ENCODE measurements at regions not wholly inside any gene's neighbourhood (a gene's known extent, or its start where the extent isn't known, plus 50 kb on each side); places are given as distances from the start of the nearest gene placed in this dataset.
A peak's percentile ranks its signal among the peaks of the same experiment; 100 is the strongest.
"Not testable (repeated sequence)": the region's sequence is repeated elsewhere in the genome, so short reads cannot be mapped to it uniquely, and the experiment has no call there.

GRCh38 chr2:761384-761783, 84.2 kb upstream of the TMEM18 start:
- DNase-seq (ENCODE audit: low read depth in 2 of 2), result no peak

- DNase-seq (ENCODE audit: low read depth in 2 of 2), result no peak
Observed at GRCh38 chr2:760001-760400, 82.8 kb upstream of the TMEM18 start.

GRCh38 chr2:758073-758820, 81.0 kb upstream of the TMEM18 start:
- DNase-seq (ENCODE audit: low read depth in 2 of 2), result no peak

GRCh38 chr2:753123-753522, 75.9 kb upstream of the TMEM18 start:
- no peak for DNase-seq (ENCODE audit: low read depth in 2 of 2)

GRCh38 chr2:751474-751873, 74.3 kb upstream of the TMEM18 start:
- DNase-seq (ENCODE audit: low read depth in 2 of 2), result no peak

GRCh38 chr2:750628-751027, 73.4 kb upstream of the TMEM18 start:
- no peak for DNase-seq (ENCODE audit: low read depth in 2 of 2)

GRCh38 chr2:747762-748351, 70.7 kb upstream of the TMEM18 start:
- no peak for DNase-seq (ENCODE audit: low read depth in 2 of 2)

GRCh38 chr2:746697-747096, 69.5 kb upstream of the TMEM18 start:
- DNase-seq (ENCODE audit: low read depth in 2 of 2), result no peak

- no peak for DNase-seq (ENCODE audit: low read depth in 2 of 2)
Observed at GRCh38 chr2:744088-744487, 66.9 kb upstream of the TMEM18 start.

GRCh38 chr2:742221-742620, 65.0 kb upstream of the TMEM18 start:
- no peak for DNase-seq (ENCODE audit: low read depth in 2 of 2)

- no peak for DNase-seq (ENCODE audit: low read depth in 2 of 2)
Observed at GRCh38 chr2:741195-741496, 63.9 kb upstream of the TMEM18 start.

- peak; percentile 1 to 29 for DNase-seq (ENCODE audit: low read depth in 2 of 2)
Observed at GRCh38 chr2:740322-741194, 63.4 kb upstream of the TMEM18 start.

GRCh38 chr2:739864-740321, 62.7 kb upstream of the TMEM18 start:
- not testable (repeated sequence) for DNase-seq (ENCODE audit: low read depth in 2 of 2)

- DNase-seq (ENCODE audit: low read depth in 2 of 2), result no peak
Observed at GRCh38 chr2:736939-737338, 59.7 kb upstream of the TMEM18 start.

- DNase-seq (ENCODE audit: low read depth in 2 of 2), result no peak
Observed at GRCh38 chr2:735670-736218, 58.5 kb upstream of the TMEM18 start.

GRCh38 chr2:734496-734895, 57.3 kb upstream of the TMEM18 start:
- DNase-seq (ENCODE audit: low read depth in 2 of 2), result no peak

GRCh38 chr2:733495-733894, 56.3 kb upstream of the TMEM18 start:
- no peak for DNase-seq (ENCODE audit: low read depth in 2 of 2)

- DNase-seq (ENCODE audit: low read depth in 2 of 2), result no peak
Observed at GRCh38 chr2:733001-733400, 55.8 kb upstream of the TMEM18 start.

- DNase-seq (ENCODE audit: low read depth in 2 of 2), result no peak
Observed at GRCh38 chr2:731711-732110, 54.5 kb upstream of the TMEM18 start.

GRCh38 chr2:729376-729861, 52.2 kb upstream of the TMEM18 start:
- DNase-seq (ENCODE audit: low read depth in 2 of 2), result no peak

GRCh38 chr2:728165-728564, 51.0 kb upstream of the TMEM18 start:
- no peak for DNase-seq (ENCODE audit: low read depth in 2 of 2)

GRCh38 chr2:727071-727470, 49.9 kb upstream of the TMEM18 start:
- DNase-seq (ENCODE audit: low read depth in 2 of 2), result no peak
